ENCODE measurements at regions not wholly inside any gene's neighbourhood (a gene's known extent, or its start where the extent isn't known, plus 50 kb on each side); places are given as distances from the start of the nearest gene placed in this dataset.

DNA sequence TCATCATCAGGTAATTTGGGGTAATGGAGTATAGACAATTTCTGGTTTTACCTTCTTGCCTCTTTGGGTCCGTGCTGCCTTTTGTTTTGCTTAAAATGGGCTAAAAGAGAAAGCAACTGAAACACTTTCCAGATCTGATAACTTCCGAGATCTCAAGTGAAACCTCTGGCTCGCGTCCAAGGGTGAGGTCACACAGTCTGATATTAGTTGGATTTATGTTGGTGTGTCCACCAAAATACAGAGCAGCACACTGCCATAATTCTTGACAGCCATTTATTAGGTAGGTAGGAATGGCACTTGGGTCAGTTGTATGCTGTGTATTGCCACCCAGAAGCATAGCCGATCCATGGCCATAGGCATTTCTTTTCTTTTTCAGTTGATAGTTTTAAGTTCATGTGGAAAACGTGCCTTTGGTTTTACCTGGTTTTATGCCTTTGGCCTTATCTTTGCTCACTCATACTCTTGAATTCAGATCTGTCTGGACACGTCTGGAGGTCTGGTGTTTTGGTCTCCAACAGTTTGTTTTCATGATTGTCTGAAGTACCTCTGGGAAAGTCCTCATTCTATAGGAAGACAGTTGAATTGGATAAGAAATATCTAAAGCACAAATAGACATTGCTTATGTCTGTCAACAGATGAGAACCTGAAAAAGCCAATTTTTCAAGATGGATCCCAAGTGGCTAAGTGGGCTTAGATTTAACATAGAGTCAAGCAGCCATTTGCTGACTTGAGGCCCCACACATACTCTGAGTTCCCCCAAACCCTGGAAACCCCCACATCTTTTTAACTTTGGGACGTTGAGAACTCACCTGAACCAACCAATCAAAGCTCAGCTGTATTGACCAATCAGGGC, 320.8 kb downstream of the SOX4 start:
- Histone ChIP-seq H3K4me3 (ENCODE audit: insufficient read depth, low read depth, low read length) (no peak overlapping the region), H3K4me2 (ENCODE audit: low read length) (no peak overlapping the region), H3K79me2 (ENCODE audit: insufficient read depth, low read length) (no peaks in the 10 kb centered on the region), H2AFZ (ENCODE audit: low read depth, low read length) (no peak overlapping the region), H3K9me3 (ENCODE audit: insufficient read depth, low read depth, low read length) (no peaks in the 10 kb centered on the region), H3K4me1 (ENCODE audit: insufficient read depth, low read length) (peaks cover 8% of the 10 kb centered on the region), H3K27ac (ENCODE audit: low read depth, low read length) (no peak overlapping the region), H3K36me3 (ENCODE audit: insufficient read depth, low read length) (no peaks in the 10 kb centered on the region), H3K9ac (ENCODE audit: low read length) (no peak overlapping the region), H3K27me3 (ENCODE audit: insufficient read depth, low read length) (no peaks in the 10 kb centered on the region), H4K20me1 (ENCODE audit: insufficient read depth, low read length) (no peaks in the 10 kb centered on the region)
- Mint-ChIP-seq H3K27me3 (ENCODE audit: low read depth, unreplicated experiment) (no peaks in the 10 kb centered on the region), H3K36me3 (ENCODE audit: low read depth, unreplicated experiment) (peaks cover 13% of the 10 kb centered on the region), H3K27ac (ENCODE audit: unreplicated experiment) (peak overlapping the region; percentile 49), H3K4me3 (ENCODE audit: unreplicated experiment) (no peak overlapping the region), H3K9me3 (ENCODE audit: unreplicated experiment) (no peaks in the 10 kb centered on the region), H3K4me1 (ENCODE audit: low read depth, unreplicated experiment) (peaks cover 51% of the 10 kb centered on the region)
- TF ChIP-seq CTCF (IDR thresholded peaks at IDR 0.05; ENCODE audit: insufficient read depth, low read depth, low read length) (no peak), EZH2 (IDR thresholded peaks at IDR 0.05; ENCODE audit: insufficient read depth, low read length) (no peak)
- no peak for FAIRE-seq
- DNase-seq (ENCODE audit: low read depth) = peak; percentile 54

- Histone ChIP-seq H3K27ac (ENCODE audit: low read depth, low read length) (no peak overlapping the region), H3K4me1 (ENCODE audit: insufficient read depth, low read length) (peaks cover 8% of the 10 kb centered on the region), H3K9ac (ENCODE audit: low read length) (no peak overlapping the region), H4K20me1 (ENCODE audit: insufficient read depth, low read length) (no peaks in the 10 kb centered on the region), H3K4me3 (ENCODE audit: insufficient read depth, low read depth, low read length) (peak overlapping the region; percentile 3), H3K4me2 (ENCODE audit: low read length) (peak overlapping the region; percentile 76), H2AFZ (ENCODE audit: low read depth, low read length) (no peak overlapping the region), H3K9me3 (ENCODE audit: insufficient read depth, low read depth, low read length) (no peaks in the 10 kb centered on the region), H3K79me2 (ENCODE audit: insufficient read depth, low read length) (no peaks in the 10 kb centered on the region), H3K27me3 (ENCODE audit: insufficient read depth, low read length) (no peaks in the 10 kb centered on the region), H3K36me3 (ENCODE audit: insufficient read depth, low read length) (no peaks in the 10 kb centered on the region)
- Mint-ChIP-seq H3K9me3 (ENCODE audit: unreplicated experiment) (no peaks in the 10 kb centered on the region), H3K27me3 (ENCODE audit: low read depth, unreplicated experiment) (no peaks in the 10 kb centered on the region), H3K36me3 (ENCODE audit: low read depth, unreplicated experiment) (peaks cover 11% of the 10 kb centered on the region), H3K4me1 (ENCODE audit: low read depth, unreplicated experiment) (peaks cover 48% of the 10 kb centered on the region), H3K4me3 (ENCODE audit: unreplicated experiment) (peak overlapping the region; percentile 66), H3K27ac (ENCODE audit: unreplicated experiment) (peak overlapping the region; percentile 9)
- TF ChIP-seq CTCF (IDR thresholded peaks at IDR 0.05; ENCODE audit: insufficient read depth, low read depth, low read length) = no peak
- no peak for TF ChIP-seq EZH2 (IDR thresholded peaks at IDR 0.05; ENCODE audit: insufficient read depth, low read length)
- DNase-seq (ENCODE audit: low read depth) = peak; percentile 79
- peak; percentile 26 for FAIRE-seq
These were observed 322.2 kb downstream of the SOX4 start for GRCh38 chr6:21915707-21916260.

DNA sequence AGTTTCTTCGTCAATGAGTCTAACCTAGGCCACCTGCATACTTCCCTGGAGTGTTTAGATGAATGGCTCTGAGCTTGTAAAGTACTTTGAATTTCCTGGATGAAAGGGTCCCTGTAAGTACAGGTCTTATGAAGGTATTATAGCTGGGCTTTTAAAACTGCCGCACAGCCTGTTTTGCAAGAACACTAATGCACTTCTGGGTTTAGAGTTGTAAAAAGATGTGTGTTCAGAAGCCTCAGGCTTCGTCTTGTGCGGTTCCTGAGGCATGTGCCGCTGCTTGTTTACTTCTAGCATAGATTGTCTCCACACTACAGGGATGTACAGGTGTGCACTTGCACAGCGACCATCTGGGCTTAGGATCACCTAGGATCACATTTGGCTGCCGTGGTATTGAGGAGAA, 324.5 kb downstream of the SOX4 start:
- Histone ChIP-seq H3K4me3 (ENCODE audit: insufficient read depth, low read depth, low read length) (no peak overlapping the region), H3K9me3 (ENCODE audit: insufficient read depth, low read depth, low read length) (no peaks in the 10 kb centered on the region), H3K4me1 (ENCODE audit: insufficient read depth, low read length) (peaks cover 12% of the 10 kb centered on the region), H4K20me1 (ENCODE audit: insufficient read depth, low read length) (no peaks in the 10 kb centered on the region), H3K4me2 (ENCODE audit: low read length) (no peak overlapping the region), H3K27me3 (ENCODE audit: insufficient read depth, low read length) (no peaks in the 10 kb centered on the region), H3K9ac (ENCODE audit: low read length) (no peak overlapping the region), H3K27ac (ENCODE audit: low read depth, low read length) (no peak overlapping the region), H3K79me2 (ENCODE audit: insufficient read depth, low read length) (no peaks in the 10 kb centered on the region), H3K36me3 (ENCODE audit: insufficient read depth, low read length) (no peaks in the 10 kb centered on the region), H2AFZ (ENCODE audit: low read depth, low read length) (no peak overlapping the region)
- DNase-seq (ENCODE audit: low read depth) (no peak), FAIRE-seq (no peak)
- H3K27ac Mint-ChIP-seq (ENCODE audit: unreplicated experiment) = no peak overlapping the region
- peaks cover 9% of the 10 kb centered on the region for H3K36me3 Mint-ChIP-seq (ENCODE audit: low read depth, unreplicated experiment)
- H3K4me3 Mint-ChIP-seq (ENCODE audit: unreplicated experiment) = no peak overlapping the region
- H3K4me1 Mint-ChIP-seq (ENCODE audit: low read depth, unreplicated experiment) = peaks cover 43% of the 10 kb centered on the region
- H3K27me3 Mint-ChIP-seq (ENCODE audit: low read depth, unreplicated experiment) = no peaks in the 10 kb centered on the region
- H3K9me3 Mint-ChIP-seq (ENCODE audit: unreplicated experiment) = no peaks in the 10 kb centered on the region
- TF ChIP-seq EZH2 (IDR thresholded peaks at IDR 0.05; ENCODE audit: insufficient read depth, low read length) (no peak), CTCF (IDR thresholded peaks at IDR 0.05; ENCODE audit: insufficient read depth, low read depth, low read length) (no peak)
